HG02840 (cell line): ENCODE measurements at regions not wholly inside any gene's neighbourhood (a gene's known extent, or its start where the extent isn't known, plus 50 kb on each side); places are given as distances from the start of the nearest gene placed in this dataset.

Experiments used
- ATAC-seq: cut with Tn5 transposase; IDR thresholded peaks from one replicate; pipeline ENCODE4 v1.9.1; 2021; ENCODE audit warnings: mild to moderate bottlenecking, moderate library complexity, moderate number of reproducible peaks; ENCODE audit not compliant: unreplicated experiment, low FRiP score

GRCh38 chr1:229094476-229095311 lies 176.2 kb upstream of the RAB4A start:
- no peak for ATAC-seq

- ATAC-seq: no peak
These were observed 175.6 kb upstream of the RAB4A start for GRCh38 chr1:229095325-229095724.

DNA sequence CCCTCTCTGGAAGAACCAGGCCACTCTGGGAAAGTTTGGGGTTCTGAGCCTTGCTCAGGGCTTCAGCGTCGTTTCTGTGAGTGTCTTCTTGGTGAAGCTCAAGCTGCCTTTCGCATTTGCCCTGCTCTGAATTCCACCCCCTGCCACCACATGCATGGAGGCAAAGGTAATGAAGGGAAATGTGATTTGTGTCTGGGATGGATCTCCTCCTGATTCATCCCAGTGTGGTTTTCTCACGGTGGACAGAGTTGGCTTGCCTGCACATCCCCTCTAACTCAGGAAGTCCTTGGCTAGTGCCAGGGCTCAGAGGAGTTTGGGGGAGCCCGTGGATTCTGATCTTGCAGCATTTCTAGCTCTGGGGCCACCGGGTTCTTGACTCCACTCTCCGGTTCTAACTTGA lies 173.6 kb upstream of the RAB4A start:
- ATAC-seq: no peak

- no peak for ATAC-seq
These were observed 172.6 kb upstream of the RAB4A start for GRCh38 chr1:229098361-229098760.

DNA sequence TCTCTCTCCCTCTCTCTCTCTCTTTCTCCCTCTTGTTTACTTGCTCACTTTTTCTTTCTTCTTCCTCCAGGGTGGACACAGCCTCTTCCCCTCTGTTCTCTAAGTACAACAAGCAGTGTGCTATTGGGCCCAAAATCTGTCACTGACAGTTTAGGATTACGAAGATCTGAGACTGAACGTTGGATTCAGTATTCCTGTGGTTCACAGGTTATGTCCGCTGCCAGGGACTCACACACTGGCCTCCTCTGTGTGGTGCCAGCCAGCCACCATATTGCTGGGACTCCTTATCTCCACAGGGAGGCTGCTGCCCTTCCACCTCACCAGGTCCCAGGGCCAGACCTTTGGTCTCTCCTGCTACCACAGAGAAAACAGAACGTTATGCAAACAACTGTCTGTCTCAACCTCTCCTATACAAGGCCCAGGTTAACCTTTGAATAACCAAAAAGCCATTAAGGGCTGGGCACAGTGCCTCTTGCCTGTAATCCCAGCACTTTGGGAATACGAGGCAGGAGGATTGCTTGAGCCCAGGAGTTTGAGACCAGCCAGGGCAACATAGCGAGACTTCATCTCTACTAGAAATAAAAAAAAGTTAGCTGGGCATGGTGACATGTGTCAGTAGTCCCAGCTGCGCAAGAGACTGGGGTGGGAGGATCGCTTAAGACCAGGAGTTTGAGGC lies 171.9 kb upstream of the RAB4A start:
- ATAC-seq: no peak

DNA sequence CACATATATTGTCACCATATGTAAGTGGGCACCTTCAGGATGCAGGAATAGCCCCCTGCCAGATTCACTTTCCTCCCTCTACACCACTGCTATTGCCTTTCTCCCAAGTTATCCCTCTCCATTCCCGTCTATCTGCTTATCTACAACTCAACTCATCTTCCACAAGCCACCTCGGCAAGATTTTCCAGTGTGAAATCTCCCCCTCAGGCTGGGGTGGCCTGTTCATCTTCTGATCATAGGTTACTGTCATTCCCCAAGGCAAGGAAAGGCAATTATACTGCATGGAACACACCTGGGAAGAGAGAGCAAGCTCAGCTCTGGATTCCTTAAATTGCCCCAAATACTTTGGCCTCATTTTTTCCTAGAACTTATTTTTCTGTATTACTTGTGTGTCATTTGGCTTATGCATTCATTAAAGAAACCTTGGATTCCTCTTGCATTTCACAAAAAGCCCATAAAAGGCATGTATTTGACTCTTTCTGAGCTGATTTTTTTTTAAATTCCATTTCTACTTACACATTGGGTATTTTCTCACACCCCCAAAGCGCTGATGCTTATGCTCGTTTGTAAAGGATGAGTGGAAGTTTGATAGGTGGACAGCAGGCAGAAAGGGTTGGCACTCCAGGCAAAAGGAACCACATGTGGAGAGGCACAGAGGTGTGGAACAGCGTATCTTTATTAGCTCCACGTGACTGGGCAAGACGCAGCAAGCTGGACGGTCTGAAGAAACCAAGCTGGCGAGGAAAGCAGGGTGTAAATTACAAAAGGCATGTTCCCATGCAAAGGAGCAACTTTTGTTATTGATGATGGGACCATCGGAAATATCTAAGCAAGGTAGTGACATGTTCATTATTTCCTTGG lies 169.7 kb upstream of the RAB4A start:
- no peak for ATAC-seq

- no peak for ATAC-seq
These were observed 168.0 kb upstream of the RAB4A start for GRCh38 chr1:229102741-229103391.

DNA sequence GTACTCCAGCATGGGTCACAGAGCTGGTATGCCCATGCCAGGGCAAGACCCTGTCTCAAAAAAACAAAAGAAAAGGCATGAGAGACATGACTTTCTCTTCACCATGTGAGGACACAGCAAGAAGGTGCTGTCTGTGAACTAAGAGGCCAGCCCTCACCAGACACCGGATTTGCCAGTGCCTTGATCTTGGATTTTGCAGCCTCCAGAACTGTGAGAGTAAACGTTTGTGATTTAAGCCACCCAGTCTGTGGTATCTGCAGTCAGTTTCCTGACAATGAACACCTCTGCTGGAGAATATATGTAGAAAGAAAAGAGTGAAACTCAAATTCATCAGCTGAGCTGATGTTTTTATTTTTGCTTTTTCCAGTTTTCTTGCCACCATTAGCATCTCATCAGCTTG lies 166.3 kb upstream of the RAB4A start:
- ATAC-seq: no peak

DNA sequence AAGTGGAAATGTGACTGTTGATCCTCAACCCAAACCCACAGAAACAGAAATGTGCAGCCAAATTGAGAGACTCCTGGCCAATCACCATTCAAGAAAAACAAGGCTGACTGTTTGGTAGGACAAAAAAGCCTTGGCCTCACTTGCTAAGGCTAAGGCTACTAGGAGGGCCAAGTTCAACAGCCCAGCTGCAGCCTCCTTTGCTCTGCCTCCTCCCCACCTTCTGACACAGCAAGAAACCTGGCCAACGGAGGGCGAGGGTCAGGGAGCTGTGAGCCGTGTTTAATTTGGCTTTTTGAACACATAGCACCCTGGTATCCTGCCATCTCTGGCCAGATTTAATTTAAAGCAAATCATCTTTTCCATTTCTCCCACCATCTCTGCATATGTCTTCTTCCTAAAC lies 165.8 kb upstream of the RAB4A start:
- ATAC-seq: no peak

- no peak for ATAC-seq
These were observed 164.9 kb upstream of the RAB4A start for GRCh38 chr1:229105822-229106525.

GRCh38 chr1:229106526-229107125 lies 164.3 kb upstream of the RAB4A start:
- no peak for ATAC-seq

- ATAC-seq: no peak
These were observed 163.6 kb upstream of the RAB4A start for GRCh38 chr1:229107304-229107815.

DNA sequence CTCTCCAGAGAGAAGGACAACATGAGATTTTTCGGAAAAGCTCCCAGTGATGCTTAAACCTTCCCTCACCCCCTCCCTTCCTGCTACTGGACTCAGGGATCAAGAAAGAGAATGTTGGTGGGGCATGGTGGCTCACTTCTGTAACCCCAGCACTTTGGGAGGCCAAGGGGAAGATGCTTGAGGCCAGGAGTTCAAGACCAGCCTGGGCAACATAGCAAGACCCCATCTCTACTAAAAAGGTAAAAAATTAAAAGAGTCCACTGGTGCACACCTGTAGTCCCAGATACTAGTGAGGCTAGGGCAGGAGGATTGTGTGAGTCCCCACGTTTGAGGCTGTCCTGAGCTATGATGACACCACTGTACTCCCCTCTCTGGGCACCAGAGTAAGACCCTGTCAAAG lies 162.9 kb upstream of the RAB4A start:
- no peak for ATAC-seq

- ATAC-seq: no peak
These were observed 162.2 kb upstream of the RAB4A start for GRCh38 chr1:229108598-229109201.

GRCh38 chr1:229109320-229109761 lies 161.6 kb upstream of the RAB4A start:
- no peak for ATAC-seq

GRCh38 chr1:229110986-229111385 lies 159.9 kb upstream of the RAB4A start:
- ATAC-seq: no peak

DNA sequence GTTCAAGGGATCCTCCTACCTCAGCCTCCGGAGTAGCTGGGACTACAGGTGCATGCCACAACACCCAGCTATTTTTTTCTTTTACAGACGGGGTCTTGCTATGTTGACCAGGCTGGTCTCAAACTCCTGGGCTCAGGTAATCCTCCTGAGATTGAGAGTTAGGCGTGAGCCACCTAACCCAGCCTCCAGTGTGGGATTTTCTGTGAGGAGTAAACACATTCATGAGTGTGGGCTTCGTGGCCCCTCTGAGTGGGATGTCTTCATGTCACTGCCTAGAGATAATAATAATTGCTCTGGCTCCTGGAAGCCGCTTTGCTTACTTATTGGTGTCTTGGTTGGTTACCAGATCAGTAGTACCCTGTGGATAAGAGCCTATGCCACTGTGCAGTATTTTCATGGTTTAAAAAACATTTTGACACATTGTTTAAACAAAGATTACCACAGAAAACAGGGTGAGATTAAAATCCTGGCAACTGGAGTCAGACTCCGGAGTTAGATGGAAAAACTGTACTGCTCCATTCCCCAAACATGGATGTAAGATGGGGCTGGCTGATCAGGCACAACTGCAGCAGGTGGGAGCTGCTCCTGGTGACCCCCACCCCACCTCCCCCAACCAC lies 159.1 kb upstream of the RAB4A start:
- ATAC-seq: no peak

- ATAC-seq: no peak
These were observed 157.9 kb upstream of the RAB4A start for GRCh38 chr1:229112832-229113548.
